DMS53 treated with DMSO at 0.1 percent for 48 hours (cell line): ENCODE measurements at regions not wholly inside any gene's neighbourhood (a gene's known extent, or its start where the extent isn't known, plus 50 kb on each side); places are given as distances from the start of the nearest gene placed in this dataset.

Source experiments
- DNase-seq: peaks from one replicate; lab custom pipeline; 2025; ENCODE audit not compliant: unreplicated experiment; lab: John Stamatoyannopoulos, UW

DNA sequence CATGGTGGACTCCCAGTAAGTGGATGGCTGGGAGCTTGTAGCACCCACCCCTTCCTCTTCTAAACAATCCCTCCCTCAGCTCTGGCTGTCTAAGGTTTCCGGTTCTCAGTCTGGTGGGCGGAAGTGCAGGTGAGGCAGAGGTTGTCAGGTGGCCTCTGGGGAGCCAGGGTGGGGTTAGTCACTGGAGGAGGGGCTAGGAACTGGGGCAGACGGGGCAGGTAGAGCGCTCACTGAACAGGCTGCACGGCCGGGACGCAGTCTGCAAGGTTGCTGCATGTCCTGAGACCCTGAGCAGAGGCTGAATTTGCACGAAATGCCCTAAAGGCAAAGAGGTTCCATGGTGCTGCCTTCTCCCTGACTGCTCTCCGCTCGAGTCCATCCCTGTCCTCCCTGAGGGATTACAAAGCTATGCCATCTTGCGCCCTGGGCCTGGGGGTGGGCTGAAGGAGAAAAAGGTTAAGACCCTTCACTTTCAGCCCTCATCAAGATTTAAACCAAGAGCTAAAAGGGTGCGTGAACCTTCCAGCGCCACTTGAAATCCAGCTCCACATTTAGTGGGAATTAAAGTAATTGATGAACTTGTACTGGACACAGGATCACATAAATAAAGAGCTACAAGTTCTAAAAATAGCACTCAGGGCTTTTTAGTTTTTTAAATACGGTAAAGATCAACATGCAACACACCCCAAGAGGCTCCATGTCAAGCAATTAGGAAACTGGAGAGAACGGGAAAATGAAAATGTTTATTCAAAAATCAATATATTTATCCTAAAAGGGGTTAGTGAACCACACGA lies 62.3 kb upstream of the CTBP2 start:
- no peak for DNase-seq

DNA sequence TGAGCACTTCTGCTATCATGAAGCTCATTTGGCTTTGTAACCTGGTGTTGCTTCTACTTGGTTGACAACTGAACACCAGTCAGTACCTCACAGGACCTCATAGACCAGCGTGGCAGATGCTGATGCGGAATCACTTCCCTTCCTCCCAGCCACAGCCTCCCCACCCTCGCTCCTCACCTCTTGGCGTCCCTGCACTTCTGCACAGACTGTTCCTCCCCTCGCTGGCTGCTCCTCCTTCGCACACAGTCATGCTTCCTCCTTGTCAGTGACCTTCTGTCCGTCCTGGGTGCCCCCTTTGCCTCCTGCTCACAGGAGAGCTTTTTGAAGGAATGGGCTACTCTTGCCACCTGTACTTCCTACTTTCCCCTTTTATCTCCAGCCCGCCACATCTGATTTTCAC lies 61.4 kb upstream of the CTBP2 start:
- no peak for DNase-seq

DNA sequence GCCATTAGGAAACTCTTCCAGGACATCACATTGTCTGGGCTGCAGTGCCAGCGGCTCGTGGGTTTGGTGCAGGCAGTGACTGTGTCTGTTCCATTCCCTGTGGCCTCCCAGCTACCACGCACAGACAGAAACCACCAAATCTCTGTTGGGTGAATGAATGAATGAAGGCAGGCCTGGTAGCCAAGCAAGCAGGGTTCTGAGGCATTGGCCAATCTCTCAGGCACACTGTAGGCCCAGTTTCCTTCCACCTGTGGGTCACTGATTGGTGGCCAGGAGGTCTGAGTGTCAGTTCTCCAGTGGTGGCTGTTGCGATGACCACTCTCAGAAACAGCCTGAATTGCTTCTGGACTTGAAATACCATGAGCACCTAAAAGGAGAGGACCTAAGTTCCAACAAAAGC lies 59.4 kb upstream of the CTBP2 start:
- no peak for DNase-seq

DNA sequence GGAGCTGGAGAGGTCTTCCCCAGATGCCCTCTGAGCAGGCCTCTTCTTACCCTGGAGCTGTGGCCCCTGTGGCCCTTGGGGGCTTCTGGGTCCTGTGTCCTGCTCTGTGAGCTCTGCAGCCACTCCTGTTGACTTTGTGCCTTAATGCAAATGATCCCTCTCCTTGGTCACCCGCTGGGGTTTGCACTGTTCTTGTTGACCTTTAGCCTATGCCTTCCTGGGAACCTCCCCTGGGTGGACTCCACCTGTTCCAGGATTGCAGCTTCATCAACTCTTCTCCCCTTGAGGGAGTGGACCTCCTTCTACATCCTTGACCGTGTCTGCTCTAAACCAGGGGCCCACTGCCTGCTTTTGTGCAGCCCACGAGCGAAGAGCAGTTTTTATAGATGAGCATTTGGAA lies 58.6 kb upstream of the CTBP2 start:
- no peak for DNase-seq

DNA sequence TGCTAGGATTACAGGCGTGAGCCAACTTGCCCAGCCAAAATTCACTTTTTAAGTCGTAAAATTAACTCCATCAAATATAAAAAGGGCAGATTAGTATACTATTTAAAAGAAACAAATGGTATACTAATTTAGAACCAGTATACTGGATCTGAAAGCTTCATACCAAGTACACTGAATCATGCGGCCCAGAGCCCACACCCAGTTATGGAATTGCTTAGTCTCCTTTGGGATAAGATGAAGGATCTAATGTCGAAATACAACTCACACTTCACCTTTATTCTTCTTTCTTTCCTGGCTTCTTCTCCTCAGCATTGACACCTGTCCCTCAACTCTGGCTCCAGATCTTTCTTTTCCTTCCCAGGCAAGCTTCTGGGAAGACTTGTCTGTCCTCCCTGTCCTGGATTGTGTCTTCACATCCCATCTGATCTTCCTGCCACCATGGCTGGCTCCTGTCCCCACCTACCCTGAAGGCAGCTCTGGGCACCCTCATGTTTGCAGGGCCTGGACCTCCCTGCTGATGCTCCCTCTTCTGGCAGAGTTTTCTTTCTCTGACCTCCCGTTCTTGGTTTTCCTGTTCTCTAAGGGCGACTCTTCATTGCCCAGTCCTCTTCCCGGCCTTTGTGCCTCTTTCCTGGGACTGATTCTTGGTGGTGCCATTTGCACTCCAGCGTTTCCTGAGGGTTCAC lies 57.8 kb upstream of the CTBP2 start:
- no peak for DNase-seq

DNA sequence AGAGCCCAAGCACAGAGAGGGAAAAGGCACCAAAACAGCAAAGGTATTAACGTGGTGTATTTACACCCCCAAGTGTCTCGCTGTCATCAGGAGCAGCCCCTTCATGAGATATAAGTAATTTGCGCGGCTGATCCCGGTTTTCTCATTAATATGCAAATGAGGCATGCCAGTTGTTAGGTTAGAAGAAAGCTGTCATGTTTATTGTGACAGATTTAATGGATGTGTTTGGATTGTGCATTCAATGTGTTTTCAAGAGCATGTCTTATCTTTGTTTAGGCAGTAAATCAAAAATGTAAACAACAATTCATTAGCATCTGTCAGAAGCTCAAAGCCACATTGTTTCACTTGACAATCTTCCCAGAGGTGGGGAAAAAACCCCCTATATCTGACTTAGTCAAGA lies 56.5 kb upstream of the CTBP2 start:
- DNase-seq = no peak

DNA sequence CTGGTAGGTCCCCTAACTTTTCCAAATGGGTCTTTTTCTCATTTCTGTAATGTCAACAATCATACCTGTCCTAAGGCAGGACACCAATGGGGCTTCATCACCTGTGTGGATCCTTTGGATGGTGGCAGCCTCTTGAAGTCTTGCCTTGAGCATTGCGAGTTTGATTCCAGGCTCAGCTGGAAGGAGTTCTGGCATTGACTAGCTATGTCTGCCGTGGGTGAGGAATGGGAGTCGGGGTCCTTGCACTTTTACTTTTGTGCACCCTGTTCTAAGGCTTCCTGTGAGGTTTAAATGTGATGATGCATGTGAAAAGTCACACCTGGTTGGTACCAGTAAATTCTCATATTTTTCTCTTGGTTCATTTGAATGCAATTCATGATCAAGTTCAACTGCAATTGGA lies 55.9 kb upstream of the CTBP2 start:
- DNase-seq = no peak

DNA sequence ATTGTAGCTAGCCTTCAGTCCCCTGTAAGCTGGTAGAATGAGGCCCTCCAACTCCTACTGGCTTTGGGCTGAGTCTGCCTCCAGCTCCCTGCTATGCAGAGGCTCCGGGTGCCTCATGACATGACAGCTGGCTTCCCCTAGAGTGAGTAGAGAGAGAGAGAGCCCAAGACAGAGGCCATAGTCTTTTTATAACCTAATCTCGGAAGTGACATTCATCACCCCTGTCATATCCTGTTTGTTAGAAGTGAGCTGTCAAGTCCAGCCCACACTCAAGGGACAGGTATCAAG lies 53.9 kb upstream of the CTBP2 start:
- DNase-seq = no peak

DNA sequence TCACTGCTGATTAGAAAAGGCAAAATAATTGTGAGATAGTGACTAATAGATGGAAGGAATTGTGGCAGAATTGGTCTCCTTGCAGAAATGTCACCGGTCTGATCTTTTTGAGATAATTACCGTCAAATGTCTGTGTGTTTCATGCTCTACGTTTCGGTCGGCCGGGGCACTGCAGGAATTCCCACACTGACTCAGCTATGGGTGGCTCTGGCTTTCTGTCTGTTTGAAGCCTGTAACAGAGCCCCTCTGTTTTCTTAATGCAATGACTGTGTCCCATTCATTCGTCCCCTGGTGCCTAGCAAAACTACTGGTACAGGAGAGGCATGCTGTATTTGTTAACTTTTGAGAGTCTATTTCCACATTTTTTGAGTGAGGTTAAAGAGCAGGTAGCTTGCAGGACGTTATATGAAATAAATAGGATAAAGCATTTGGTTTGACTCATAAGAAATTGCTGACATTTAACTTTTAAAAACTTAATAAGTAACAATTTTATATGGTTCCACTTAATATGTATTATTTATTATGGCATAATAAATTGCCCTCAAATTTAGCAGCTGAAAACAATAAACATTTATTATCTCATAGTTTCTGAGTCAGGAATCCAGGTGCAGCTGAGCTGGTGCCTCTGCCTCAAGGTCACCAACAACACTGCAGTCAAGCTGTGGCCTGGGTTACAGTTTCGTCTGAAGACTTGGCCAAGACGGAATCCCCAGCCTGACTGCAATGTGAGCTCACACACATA lies 53.3 kb upstream of the CTBP2 start:
- no peak for DNase-seq

DNA sequence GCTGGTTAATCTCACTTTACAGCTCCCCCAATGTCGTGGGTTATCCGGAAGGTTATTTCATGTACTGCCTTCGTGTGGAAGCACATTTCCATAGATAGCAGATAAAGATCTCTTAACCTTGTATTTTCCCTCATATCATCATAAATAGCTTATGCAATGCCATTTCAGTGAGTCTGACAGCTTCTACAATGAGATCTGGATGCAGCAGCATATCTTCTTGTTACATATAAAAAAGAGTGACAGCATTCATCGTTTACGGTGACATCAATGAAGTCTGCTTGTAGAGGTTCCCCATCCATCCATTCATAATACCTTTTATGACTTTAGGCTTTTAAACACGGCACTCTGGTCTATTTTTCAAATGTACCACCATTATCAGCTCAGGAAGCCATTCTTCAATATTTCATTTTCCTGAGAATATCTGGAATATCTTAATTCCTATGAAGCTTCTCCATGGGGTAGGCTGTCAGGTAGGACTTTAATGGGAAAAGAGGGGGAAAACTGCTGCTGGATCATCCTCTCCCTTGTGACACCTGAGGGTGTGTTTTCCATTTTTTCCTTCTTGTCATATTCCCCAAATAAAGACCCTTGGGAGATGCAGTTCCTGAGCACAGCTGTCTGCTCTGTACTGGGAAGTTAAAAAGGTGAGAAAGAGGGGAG lies 51.9 kb upstream of the CTBP2 start:
- DNase-seq = no peak
